ENCODE measurements at regions not wholly inside any gene's neighbourhood (a gene's known extent, or its start where the extent isn't known, plus 50 kb on each side); places are given as distances from the start of the nearest gene placed in this dataset.
A peak's percentile ranks its signal among the peaks of the same experiment; 100 is the strongest.

DNA sequence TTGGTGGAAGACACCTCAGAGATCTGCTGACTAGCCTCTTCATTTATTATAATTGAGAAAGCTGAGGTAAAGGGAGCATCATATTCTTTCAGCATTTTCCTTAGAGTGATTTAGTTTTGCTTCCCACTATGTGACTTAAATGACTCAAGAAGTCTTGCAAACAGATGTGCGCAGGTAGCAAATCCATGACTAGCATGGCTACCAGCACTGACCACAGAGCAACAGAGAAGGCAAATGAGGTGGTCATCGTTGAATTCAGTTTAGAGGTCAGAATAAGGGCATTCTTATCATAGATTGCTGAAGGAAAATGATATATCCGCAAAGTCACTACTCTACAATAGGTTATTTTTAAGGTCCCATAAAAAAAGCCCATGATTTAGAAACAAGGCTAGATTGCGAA lies 162.2 kb downstream of the PIK3R1 start:
- no peaks in the 10 kb centered on the region for H3K36me3 ChIP-seq (ENCODE audit: insufficient read depth)
- no peak overlapping the region for H3K27ac Mint-ChIP-seq

More for the DNA sequence above, 162.2 kb downstream of the PIK3R1 start:
- H3F3A ChIP-seq (replicated peaks; ENCODE audit: low read depth) = 0 out of 2 replicates have a peak, but pooled peaks cover 3% of the 10 kb centered on the region
- peaks cover 10% of the 10 kb centered on the region for H3K4me1 Mint-ChIP-seq
- H3K9me2 ChIP-seq (ENCODE audit: insufficient read depth) = peaks cover 14% of the 10 kb centered on the region
- no peak overlapping the region; the same call in 1 of the 2 replicates for H3K4me2 ChIP-seq
- H3K36me3 Mint-ChIP-seq (ENCODE audit: low read depth) = no peaks in the 10 kb centered on the region
- H3K27ac ChIP-seq (ENCODE audit: low read depth) = no peak overlapping the region
- H2AFZ ChIP-seq = peak overlapping the region; percentile 13; the same call in 1 of the 2 replicates
- H3K4me3 ChIP-seq = no peak overlapping the region
- H3K27me3 Mint-ChIP-seq (ENCODE audit: insufficient read depth, low read depth, poor library complexity) = peaks cover 4% of the 10 kb centered on the region
- no peak for ATAC-seq
- no peak for DNase-seq (ENCODE audit: low spot score)
- no peaks in the 10 kb centered on the region for H3K79me2 ChIP-seq (replicated peaks; ENCODE audit: insufficient read depth)
- no peaks in the 10 kb centered on the region for H3K9me3 Mint-ChIP-seq
- TF ChIP-seq, protein P1, sequence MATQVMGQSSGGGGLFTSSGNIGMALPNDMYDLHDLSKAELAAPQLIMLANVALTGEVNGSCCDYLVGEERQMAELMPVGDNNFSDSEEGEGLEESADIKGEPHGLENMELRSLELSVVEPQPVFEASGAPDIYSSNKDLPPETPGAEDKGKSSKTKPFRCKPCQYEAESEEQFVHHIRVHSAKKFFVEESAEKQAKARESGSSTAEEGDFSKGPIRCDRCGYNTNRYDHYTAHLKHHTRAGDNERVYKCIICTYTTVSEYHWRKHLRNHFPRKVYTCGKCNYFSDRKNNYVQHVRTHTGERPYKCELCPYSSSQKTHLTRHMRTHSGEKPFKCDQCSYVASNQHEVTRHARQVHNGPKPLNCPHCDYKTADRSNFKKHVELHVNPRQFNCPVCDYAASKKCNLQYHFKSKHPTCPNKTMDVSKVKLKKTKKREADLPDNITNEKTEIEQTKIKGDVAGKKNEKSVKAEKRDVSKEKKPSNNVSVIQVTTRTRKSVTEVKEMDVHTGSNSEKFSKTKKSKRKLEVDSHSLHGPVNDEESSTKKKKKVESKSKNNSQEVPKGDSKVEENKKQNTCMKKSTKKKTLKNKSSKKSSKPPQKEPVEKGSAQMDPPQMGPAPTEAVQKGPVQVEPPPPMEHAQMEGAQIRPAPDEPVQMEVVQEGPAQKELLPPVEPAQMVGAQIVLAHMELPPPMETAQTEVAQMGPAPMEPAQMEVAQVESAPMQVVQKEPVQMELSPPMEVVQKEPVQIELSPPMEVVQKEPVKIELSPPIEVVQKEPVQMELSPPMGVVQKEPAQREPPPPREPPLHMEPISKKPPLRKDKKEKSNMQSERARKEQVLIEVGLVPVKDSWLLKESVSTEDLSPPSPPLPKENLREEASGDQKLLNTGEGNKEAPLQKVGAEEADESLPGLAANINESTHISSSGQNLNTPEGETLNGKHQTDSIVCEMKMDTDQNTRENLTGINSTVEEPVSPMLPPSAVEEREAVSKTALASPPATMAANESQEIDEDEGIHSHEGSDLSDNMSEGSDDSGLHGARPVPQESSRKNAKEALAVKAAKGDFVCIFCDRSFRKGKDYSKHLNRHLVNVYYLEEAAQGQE (IDR thresholded peaks at IDR 0.05; ENCODE audit: unreplicated experiment) = no peak
- TF ChIP-seq EZH2phosphoT487 (IDR thresholded peaks at IDR 0.05; ENCODE audit: unreplicated experiment) = no peak
- TF ChIP-seq JUNB (IDR thresholded peaks at IDR 0.05; ENCODE audit: unreplicated experiment) = no peak
- TF ChIP-seq, protein P2, sequence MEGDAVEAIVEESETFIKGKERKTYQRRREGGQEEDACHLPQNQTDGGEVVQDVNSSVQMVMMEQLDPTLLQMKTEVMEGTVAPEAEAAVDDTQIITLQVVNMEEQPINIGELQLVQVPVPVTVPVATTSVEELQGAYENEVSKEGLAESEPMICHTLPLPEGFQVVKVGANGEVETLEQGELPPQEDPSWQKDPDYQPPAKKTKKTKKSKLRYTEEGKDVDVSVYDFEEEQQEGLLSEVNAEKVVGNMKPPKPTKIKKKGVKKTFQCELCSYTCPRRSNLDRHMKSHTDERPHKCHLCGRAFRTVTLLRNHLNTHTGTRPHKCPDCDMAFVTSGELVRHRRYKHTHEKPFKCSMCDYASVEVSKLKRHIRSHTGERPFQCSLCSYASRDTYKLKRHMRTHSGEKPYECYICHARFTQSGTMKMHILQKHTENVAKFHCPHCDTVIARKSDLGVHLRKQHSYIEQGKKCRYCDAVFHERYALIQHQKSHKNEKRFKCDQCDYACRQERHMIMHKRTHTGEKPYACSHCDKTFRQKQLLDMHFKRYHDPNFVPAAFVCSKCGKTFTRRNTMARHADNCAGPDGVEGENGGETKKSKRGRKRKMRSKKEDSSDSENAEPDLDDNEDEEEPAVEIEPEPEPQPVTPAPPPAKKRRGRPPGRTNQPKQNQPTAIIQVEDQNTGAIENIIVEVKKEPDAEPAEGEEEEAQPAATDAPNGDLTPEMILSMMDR (conservative IDR thresholded peaks at IDR 0.05; ENCODE audit: low read depth in 2 of 2) = no peak
- no peak for TF ChIP-seq NANOG (IDR thresholded peaks at IDR 0.05; ENCODE audit: borderline replicate concordance)
- TF ChIP-seq, protein P3, sequence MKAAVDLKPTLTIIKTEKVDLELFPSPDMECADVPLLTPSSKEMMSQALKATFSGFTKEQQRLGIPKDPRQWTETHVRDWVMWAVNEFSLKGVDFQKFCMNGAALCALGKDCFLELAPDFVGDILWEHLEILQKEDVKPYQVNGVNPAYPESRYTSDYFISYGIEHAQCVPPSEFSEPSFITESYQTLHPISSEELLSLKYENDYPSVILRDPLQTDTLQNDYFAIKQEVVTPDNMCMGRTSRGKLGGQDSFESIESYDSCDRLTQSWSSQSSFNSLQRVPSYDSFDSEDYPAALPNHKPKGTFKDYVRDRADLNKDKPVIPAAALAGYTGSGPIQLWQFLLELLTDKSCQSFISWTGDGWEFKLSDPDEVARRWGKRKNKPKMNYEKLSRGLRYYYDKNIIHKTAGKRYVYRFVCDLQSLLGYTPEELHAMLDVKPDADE (IDR thresholded peaks at IDR 0.05) = no peak
- no peak for TF ChIP-seq CREB1 (CRISPR knock-in tag; IDR thresholded peaks at IDR 0.05; ENCODE audit: low read depth)
- no peak for TF ChIP-seq POLR2AphosphoS5 (IDR thresholded peaks at IDR 0.05; ENCODE audit: low read depth)
- H3K4me1 ChIP-seq (ENCODE audit: insufficient read depth) = peaks cover 12% of the 10 kb centered on the region; the same call in 1 of the 2 replicates
- H4K20me1 ChIP-seq (replicated peaks; ENCODE audit: insufficient read depth) = no peaks in the 10 kb centered on the region
- no peak overlapping the region for H3K4me3 Mint-ChIP-seq
- no peaks in the 10 kb centered on the region for H3K27me3 ChIP-seq (ENCODE audit: insufficient read depth)

Data from GM23338 (cell line).